GM12875 (cell line): ENCODE measurements at regions not wholly inside any gene's neighbourhood (a gene's known extent, or its start where the extent isn't known, plus 50 kb on each side); places are given as distances from the start of the nearest gene placed in this dataset.

Experiments used
- H3K4me3 ChIP-seq: one replicate; pipeline ENCODE4 v1.5.1; 2011; ENCODE audit warnings: low read depth, low read length, control low read depth
- CTCF ChIP-seq: IDR thresholded peaks from 2 replicates; pipeline ENCODE4 v1.5.1; 2011; ENCODE audit warnings: low read depth, mild to moderate bottlenecking, control low read depth, inconsistent platforms, low read length, moderate library complexity, borderline replicate concordance; ENCODE audit not compliant: insufficient read depth

- TF ChIP-seq CTCF = no peak
- H3K4me3 ChIP-seq = no peak overlapping the region
Measured at GRCh38 chrX:16403808-16404207, 236.5 kb downstream of the MAGEB17 start.

- H3K4me3 ChIP-seq = no peak overlapping the region
- no peak for TF ChIP-seq CTCF
Measured at GRCh38 chrX:16416588-16416987, 233.4 kb upstream of the S100G start.

GRCh38 chrX:16418650-16419049 lies 231.3 kb upstream of the S100G start:
- TF ChIP-seq CTCF = no peak
- H3K4me3 ChIP-seq = no peak overlapping the region

- no peak for TF ChIP-seq CTCF
- no peak overlapping the region for H3K4me3 ChIP-seq
Measured at GRCh38 chrX:16427668-16428067, 222.3 kb upstream of the S100G start.

GRCh38 chrX:16429406-16429805 lies 220.6 kb upstream of the S100G start:
- no peak for TF ChIP-seq CTCF
- H3K4me3 ChIP-seq = no peak overlapping the region

- TF ChIP-seq CTCF = no peak
- H3K4me3 ChIP-seq = no peak overlapping the region
Measured at GRCh38 chrX:16431266-16431665, 218.7 kb upstream of the S100G start.

GRCh38 chrX:16433021-16433420 lies 216.9 kb upstream of the S100G start:
- no peak overlapping the region for H3K4me3 ChIP-seq
- TF ChIP-seq CTCF = no peak
